ENCODE measurements at regions not wholly inside any gene's neighbourhood (a gene's known extent, or its start where the extent isn't known, plus 50 kb on each side); places are given as distances from the start of the nearest gene placed in this dataset.
"Not testable (repeated sequence)": the region's sequence is repeated elsewhere in the genome, so short reads cannot be mapped to it uniquely, and the experiment has no call there.

DNA sequence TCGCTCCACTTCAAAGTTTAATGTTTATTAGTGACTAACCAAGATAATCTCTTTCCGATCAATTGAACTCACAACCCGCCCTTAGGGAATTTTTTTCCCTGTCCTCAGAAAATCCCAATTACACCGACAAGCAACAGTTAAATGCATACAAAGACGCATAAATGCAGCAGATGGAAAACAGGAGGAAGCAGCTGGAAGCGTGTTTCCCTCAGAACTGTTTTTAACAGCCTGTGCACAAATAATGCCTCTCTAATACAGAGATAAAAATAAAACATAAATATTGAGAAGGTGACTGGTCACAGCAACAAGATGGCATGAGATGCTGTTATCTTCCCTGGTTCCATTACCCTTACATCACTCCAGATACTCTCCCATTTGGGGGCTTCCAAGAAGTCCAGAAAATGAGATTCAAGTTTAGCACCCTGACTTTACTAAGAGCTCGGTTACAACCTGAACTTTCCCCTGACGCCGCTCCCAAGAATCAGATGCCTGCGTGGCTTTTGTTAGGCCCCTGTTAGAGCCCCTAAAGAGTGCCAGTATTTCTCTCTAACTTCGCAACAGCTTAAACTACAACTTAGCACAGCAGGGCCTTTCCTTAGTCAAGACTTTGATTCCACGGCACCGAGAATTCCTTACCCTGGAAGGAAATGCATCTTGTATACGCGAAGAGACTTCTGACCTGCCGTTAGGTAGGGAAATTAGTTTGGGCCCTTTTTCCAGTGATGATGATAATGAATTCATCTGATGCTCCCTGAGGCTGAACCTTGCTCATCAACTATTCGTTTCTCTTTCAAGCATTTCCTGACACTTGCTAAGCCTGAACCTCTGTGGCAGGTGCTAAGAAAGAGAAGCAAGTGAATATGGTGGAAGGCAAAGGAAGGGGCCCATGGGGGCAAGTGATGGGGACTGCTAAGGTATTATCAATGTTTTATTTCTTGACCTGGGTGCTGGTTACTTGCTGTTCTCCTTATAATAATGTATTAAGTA, 137.7 kb upstream of the SMYD2 start:
- DNase-seq: no peak

DNA sequence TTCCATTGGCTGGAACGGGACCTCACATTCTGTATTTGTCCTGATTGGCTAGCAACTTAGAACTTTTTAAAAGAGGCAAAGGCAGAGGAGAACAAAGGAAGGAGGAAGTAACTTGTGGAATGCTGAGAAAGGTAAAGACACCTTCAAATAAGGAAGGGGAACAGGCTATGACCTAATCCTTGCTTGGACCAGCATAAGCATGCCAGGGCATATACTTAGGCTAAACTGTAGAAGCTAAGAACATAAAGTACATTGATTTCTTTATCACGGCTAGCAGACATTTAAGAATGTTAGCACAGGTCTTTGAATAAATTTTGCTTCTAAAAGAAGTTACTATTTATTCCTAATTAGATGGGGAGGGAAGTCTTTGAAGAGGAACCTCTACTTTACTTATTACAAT, 136.4 kb upstream of the SMYD2 start:
- DNase-seq: not testable (repeated sequence)

DNA sequence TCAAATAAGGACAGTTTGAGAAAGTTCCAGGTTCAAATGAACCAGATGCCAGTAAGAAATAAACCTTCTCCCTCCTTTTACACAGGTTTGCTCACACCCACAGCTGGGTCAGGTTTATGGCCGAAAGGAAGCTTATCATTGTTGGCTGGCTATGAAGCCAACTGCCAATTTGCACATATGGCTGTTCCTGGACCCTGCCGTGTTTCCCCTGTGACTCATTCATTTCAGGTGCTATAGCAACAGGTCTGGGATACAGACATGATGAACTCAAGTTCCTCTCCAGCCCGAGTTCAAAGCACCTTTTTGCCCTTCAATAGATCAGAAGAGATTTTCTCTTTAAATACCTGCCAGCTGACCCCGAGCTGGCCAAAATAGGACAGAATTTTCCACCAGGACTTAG, 134.4 kb upstream of the SMYD2 start:
- no peak for DNase-seq

DNA sequence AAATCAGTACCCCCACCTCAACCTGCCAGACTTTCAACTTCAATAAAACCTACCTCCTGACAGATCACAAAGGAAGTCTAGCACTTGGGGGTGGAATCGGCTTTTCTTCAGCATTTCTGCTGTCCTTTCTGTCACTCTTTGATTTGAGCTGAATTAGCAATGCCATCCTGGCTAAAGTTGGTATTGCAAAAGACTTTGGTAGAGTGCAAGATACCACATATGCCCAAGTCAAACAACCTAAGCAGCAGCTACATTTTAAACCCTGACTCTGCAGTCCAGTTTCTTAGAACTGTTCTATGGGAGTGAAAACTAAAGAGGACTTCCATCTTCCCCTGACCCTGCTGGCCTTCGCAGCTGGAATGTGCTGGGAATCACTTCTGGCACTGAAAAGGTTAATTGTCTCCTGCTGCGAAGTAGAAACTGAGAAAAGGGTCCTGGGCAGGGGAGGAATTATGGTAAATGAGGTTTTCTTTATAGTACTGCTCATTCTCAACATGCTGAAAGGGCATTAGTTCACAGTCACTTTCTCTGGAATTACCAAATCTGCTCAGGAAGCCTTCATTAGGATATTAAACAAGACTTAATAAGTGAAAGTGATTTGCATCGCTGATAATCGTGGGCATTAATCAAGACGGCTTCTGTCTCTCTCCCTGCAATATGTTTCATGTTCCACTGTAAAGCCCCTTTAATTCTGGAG, 126.2 kb upstream of the SMYD2 start:
- DNase-seq: no peak

DNA sequence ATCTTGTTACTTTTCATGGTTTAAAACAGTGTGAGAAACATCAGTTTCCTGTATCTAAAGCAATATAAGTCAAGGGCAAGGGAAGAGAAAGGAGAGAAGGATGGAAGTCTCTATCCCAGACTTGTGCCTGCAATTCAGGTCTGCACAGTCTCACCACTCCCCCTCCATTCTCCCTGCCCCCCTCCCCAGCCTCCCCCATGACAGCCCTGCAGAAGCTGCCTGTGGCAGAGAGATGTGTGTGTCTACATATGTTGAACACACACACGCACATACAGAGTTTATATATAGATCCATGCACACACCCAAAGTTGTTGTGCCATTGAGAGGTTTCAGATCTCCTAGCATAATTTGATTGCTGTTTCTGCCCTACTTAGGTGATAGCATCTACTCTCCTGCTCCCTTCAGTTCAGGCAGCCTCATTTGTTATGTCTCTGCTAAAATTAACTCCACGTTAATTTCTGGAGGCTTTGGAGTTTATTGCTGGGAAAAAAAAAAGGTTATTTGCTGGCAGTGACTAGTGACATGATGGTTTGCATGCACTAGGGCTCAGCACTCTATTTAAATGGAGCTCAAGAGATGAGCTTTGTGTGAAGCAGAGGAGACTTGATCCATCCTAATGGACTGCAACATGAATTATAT, 124.9 kb upstream of the SMYD2 start:
- DNase-seq: no peak

DNA sequence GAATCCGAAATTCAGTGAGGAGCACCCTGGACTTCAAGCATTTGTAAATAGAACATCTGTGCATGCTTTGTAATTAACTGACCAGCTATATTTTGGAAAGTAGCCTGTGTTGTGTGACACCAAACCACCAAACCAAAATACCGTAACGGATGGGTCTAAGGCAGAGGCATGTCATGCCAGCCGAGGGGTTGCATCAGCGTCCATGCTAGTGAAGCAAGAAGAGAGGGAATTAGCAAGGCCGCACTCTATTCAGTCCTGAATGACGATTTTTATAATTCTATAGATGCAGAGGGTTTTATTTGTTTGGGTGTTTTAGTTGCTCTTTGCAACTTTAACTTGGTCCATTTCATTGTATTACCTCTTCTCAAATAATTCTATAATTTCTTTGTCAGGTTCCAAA, 116.8 kb upstream of the SMYD2 start:
- no peak for DNase-seq

DNA sequence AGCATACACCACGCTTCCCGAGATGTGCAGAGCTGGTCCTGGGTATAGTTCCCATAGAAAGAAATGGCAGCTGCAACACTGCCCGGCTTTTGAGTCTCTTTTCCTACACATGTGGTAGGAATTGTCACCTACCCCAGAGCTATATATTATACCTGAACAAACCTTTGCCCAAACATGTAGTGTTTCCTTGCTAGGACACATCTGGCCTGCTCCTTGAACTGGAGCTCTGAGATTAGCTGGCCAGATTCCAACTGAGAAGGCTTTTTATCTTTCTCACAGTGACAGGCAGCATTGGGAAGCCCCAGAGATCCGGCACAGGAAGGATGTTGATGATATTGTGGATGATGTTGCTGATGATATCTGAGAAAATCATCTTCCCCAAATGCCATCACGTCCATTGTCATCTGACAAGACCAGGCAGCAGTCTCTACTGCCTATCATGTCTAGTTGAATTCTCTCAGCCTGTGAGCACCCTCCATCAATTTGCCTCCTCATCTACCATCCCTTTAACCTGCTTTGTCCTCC, 115.0 kb upstream of the SMYD2 start:
- DNase-seq: no peak

DNA sequence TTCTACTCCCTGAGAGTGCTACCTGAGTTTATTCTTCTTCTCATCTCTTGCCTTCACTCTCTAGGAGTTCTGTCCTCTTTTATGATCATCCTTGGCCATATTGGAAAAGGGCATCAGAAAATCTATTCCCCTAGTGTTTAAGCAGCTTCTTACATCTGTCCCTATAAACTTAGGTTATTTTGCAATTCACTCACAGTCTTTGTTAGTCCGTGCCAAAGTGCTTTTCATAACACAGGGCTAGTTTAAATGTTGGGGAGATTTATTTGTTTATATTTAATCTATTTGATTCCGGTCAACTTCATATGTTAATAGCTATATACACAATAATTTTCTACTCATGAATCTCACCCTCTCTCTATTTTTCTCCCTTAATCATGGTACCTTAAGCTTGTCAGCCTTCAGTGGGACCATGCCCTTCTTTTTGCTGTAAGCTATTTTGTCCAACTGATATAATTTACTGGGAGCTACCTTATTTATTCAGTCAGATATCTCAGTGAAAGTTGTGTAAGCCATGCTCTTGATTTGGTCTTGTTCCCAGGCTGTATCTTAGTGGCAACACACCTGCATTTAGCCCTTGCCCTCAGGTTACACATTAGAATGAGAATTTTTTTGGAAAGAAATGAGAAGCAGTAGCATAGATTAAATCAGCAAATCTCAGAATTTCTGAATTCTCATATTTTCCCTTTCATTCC, 106.3 kb upstream of the SMYD2 start:
- DNase-seq: no peak

DNA sequence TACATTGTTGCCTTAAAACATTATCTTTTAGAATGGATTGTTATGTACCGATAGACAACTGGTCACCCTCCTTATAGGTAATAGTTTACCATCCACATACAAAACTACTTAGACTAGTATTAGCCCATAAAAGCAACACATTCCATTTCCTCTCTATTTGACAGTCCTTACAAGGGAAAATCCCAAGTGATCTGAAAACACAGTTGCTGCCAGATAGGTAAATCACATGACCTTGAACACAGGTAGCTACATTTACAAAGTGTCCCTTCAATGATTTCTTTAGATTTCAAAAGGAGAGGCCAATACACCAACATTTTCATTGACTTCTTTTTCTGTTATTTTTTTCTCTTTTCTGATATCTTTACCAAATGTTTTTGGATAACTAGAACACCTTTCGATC, 102.9 kb upstream of the SMYD2 start:
- no peak for DNase-seq

DNA sequence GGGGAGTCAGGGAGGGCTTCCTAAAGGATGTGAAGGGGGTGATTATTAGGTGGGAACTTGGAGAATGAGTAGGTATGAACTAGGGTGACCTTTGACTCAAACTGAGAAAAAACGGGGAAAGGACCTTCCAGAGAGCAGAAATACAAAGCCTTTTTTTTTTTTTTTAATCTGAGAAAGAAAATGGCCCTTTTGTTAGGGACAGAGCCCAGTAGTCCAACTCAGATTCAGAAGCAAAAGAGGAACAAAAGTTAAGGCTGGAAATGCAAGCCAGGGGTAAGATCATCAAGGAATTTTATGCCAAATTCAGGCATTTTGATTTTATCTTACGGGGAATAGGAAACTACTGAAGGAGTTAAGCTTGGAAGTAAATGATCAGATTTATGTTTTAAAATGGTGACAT, 96.0 kb upstream of the SMYD2 start:
- no peak for DNase-seq

DNA sequence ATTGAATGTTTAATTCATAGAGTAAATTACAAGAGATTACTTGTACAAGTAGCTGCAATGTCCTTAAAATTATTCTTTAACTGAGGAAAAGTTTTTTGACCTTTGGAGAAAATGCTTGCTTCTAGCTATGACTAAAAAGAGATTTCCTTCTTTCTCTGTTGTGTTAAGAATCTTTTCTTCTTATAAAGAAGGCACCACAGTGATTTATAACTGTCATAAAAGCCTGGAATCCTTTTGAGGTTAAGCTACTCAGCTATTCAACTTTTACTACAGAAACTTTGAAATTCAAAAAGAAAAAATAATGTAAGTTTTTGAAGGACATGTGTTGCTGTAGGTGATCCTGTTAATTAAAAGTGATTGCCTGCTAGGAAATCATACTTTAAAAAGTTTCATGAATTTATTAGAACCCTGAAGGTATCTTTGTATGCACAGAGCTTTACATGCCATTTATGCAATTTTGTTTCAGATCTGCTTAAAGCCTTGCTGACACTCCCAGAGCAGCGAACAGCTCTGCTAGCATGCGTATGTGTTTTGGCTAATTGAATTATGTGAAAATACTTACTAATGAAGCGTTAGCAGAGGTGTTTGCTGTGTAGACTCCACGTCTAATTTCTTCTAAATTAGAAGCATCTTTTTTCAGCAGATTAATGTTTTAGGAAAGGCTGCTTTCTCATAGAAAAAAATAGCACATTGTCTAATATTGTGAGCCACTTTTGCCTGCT, 94.7 kb upstream of the SMYD2 start:
- no peak for DNase-seq

DNA sequence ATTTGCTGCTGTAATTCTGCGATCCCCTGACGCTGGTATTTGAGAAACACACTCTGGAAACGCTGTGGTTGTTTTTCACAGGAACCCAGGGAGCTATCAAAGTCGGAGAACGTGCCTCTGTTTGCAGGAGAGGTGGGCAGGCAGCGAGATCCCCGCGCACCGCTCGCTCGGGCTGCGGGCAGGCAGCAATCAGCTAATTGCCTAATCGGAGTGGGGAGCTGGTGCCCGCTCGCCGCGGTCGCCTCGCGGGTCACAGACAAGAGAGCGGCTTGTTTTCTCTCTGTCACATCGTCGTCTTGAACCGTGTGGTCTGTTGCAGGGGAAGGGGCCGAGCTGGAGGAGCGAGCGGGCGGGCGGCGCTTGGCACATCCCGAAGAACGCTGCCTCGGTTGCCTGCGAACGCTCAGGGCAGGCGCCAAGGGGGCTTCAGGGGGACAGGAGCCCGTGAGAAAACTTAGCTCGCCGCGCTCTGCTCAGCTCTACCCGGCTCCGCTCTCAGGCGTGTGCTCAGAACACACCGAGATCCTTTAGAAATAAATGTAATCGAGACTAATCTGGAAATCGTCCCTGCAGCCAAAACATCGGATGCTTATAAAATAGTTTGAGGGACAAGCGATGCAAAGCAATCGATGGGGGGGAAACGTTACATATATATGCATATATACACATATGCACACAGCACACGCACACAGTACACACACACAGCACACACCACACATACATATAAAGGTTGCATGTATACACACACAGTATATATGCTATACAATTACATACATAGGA, 93.6 kb upstream of the SMYD2 start:
- no peak for DNase-seq

DNA sequence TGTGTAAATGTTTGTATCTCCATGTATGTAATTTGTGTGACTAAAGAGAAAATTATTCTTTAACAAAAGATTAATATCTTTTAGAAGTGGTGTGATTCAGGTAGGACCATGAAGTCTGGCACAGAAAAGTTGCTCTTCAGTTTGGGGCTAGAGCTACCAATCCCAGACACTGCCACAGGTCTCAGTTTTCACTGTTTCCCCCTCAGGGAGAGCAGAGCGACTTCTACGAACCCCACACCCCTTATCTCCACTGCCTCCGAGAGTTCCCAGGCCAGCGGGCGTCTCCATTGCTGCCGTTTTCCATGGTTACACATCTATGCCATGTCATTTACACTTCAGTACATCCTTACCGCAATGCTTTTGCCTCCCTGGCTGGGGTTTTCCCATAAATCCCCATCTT, 93.0 kb upstream of the SMYD2 start:
- no peak for DNase-seq

DNA sequence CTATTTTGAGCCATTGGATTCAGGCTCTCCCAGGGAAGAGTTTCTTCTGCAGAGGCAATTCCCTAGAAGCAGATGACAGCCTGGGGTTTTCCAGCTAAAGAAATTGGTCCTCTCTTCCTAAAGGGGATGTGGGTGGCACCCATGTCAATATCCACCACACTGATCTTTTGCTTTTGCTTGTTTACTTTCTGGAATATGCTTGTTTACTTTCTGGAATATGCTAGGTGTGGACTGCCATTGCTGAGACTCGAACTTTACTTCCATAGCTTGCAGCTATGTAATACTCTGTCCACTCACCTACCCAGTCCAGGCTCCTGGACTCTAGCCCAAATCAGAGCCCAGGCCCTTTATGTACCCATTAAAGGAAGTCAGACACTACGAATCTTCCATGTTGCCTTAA, 92.1 kb upstream of the SMYD2 start:
- no peak for DNase-seq

DNA sequence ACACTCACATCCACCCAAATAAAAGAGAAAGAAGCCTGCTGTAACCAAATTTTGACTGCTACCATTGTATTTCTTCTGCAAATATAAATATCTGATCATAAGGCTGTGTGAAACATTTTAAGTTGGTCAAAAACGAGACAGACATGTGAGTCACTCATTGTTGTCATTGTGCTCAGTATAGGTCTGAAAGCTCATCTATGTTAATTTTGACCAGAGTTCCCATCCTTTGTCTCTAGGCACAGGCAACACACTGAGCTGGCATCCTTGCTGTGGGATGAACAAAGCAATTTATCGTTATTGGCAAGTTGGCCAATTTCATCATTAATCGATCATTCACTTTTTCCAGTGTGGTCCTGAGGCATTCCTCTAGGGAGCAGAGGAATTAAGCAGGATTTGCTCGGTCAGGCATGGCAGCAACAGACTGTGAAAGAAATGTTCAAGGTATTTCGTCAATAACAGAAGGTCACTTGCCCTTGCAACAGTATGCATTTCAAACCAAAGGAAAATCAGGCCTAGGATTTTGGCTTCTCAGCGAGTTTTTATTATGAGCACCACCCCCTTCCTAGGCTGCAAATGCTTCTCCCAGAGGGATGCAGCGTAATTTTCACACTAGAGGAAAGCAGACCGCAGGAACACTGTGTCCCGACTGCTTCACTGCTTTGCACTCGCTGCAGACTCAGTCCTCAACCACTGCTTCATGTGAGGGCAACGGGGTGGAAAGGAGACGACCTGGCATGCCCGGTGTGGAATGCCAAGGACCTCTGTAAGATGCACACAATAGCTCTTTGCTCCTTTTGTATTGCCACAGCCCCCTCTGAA, 87.9 kb upstream of the SMYD2 start:
- no peak for DNase-seq

DNA sequence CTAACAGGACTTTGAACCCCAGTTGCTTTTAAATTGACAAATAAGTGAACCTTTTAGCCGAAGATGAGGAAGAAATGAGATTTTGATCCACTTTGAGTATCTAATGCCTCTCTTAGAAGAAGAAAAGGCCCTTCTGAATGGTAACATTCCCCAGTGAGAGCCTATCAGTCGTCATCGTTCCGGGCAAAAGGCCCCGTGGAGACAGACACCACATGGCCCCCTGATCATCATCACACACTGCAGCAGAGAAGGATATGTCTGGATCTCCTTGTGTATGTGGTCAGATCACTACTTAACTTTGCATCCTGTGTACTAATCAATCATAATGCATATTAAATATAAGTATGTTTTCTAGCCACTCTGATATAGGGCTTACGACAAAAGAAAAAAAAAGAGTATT, 87.3 kb upstream of the SMYD2 start:
- no peak for DNase-seq

DNA sequence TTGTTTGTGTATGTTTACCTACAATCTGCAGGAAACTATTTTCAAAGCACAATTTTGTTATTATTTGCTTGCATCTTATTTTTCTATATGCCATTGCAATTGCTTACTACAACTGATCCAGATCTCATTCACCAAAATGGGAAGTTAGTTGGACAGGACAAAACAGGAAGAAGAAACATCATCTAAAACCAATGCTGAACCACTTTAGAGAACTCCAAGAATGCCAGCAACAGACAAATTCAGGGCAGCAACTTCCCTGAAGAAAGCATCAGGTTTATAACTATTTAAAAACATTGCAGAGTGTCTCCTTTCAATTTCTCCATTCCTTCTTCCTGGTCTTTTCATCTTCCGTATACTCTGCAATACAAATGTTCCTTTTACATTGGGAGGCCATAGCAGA, 82.4 kb upstream of the SMYD2 start:
- no peak for DNase-seq

DNA sequence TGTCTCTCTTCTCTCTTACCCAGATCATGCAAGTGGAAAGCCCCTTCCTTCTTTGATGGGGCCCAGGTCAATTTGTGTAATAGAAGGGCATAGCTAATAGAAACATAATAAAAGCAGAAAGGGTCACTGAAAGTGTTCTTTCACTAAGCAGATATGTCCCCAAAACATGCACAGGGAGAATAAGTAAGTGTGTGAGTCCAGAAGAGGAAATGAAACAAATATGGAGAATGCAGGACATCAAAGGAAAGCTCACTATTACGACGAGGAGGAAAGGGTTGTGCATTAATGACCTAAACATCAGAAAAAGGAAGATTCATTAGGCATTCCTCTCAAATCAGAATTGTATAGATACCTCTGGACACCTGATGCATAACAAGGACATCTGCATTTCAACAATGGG, 81.4 kb upstream of the SMYD2 start:
- DNase-seq: no peak

DNA sequence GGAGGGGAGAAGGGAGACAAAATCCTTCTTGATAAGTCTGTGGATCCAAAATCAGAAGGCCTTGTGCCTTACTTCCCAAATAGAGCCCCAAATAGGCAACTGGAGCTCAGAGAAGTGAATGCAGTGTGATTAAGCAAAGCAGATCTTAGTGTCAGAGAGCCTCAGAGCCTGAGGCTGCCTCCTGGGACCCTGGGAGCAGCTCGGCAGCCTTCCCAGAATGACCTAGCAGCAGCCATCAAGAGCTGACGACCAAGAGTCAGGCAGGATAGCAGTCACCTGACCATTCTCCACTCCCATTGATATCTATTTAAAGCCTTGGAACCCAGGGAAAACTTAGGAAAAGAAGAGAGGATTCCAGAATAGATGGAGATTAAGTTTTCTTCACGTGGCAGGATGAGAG, 78.0 kb upstream of the SMYD2 start:
- DNase-seq: no peak

DNA sequence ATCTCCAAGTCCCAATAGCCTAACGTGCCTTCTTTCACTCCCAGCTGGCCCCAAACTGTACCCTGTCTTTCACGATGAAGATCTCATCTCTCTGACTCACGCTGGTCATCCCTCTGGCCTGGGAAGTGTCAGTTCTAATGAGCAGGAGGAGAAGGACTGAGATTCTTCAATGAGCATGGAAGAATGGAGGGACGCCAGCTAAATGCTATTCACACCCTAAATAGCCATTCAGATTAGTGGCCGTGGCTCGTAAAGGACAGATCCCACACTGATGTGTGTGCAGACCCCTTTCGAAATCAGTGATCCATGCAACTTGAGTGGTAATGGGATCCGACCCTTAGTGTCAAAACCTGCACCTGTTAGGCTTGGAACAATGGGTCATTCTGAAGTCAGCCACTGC, 75.9 kb upstream of the SMYD2 start:
- no peak for DNase-seq

DNA sequence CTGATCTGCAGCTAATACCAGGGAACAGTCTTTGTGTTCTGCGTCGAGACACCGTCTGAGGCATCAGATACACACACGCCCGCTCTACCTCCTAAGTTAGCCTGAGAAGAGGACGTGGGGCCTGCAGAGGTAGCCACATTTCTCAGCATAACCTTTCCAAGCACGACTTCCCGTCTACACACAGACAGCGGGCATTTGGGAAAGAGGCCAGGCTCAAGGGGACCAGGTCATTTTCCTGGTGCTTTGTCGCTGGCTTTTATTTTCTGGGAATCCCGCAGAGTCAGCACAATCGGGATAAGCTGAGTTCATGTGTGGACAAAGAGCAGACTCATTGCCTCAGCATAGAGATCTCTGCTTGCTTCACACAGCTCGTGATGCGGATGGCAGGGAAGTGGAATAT, 72.5 kb upstream of the SMYD2 start:
- no peak for DNase-seq

Data from activated CD4-positive, alpha-beta T cell treated with anti-CD3 and anti-CD28 coated beads for 4 hours (primary cell).